ENCODE measurements at regions not wholly inside any gene's neighbourhood (a gene's known extent, or its start where the extent isn't known, plus 50 kb on each side); places are given as distances from the start of the nearest gene placed in this dataset.
"Not testable (repeated sequence)": the region's sequence is repeated elsewhere in the genome, so short reads cannot be mapped to it uniquely, and the experiment has no call there.

GRCh38 chr10:36765782-36766414, 359.5 kb upstream of the ANKRD30A start:
- DNase-seq (ENCODE audit: low spot score): no peak

- DNase-seq (ENCODE audit: low spot score): no peak
These were observed 360.6 kb upstream of the ANKRD30A start for GRCh38 chr10:36764823-36765222.

- DNase-seq (ENCODE audit: low spot score): no peak
These were observed 364.3 kb upstream of the ANKRD30A start for GRCh38 chr10:36761121-36761520.

- DNase-seq (ENCODE audit: low spot score): no peak
These were observed 366.1 kb upstream of the ANKRD30A start for GRCh38 chr10:36759141-36759805.

- DNase-seq (ENCODE audit: low spot score): no peak
These were observed 377.1 kb upstream of the ANKRD30A start for GRCh38 chr10:36748128-36748871.

- DNase-seq (ENCODE audit: low spot score): no peak
These were observed 385.4 kb upstream of the ANKRD30A start for GRCh38 chr10:36739884-36740445.

- DNase-seq (ENCODE audit: low spot score): no peak
These were observed 386.5 kb upstream of the ANKRD30A start for GRCh38 chr10:36738738-36739431.

GRCh38 chr10:36736311-36736710, 389.1 kb upstream of the ANKRD30A start:
- DNase-seq (ENCODE audit: low spot score): no peak

- DNase-seq (ENCODE audit: low spot score): not testable (repeated sequence)
These were observed 390.8 kb upstream of the ANKRD30A start for GRCh38 chr10:36734590-36734989.

GRCh38 chr10:36730316-36730715, 395.1 kb upstream of the ANKRD30A start:
- no peak for DNase-seq (ENCODE audit: low spot score)

GRCh38 chr10:36728626-36729025, 396.8 kb upstream of the ANKRD30A start:
- no peak for DNase-seq (ENCODE audit: low spot score)

- no peak for DNase-seq (ENCODE audit: low spot score)
These were observed 399.5 kb upstream of the ANKRD30A start for GRCh38 chr10:36725581-36726520.

GRCh38 chr10:36722777-36723176, 402.6 kb upstream of the ANKRD30A start:
- DNase-seq (ENCODE audit: low spot score): no peak

GRCh38 chr10:36721871-36722270, 403.5 kb upstream of the ANKRD30A start:
- no peak for DNase-seq (ENCODE audit: low spot score)

- no peak for DNase-seq (ENCODE audit: low spot score)
These were observed 404.5 kb upstream of the ANKRD30A start for GRCh38 chr10:36720895-36721294.

- no peak for DNase-seq (ENCODE audit: low spot score)
These were observed 408.3 kb upstream of the ANKRD30A start for GRCh38 chr10:36717118-36717517.

GRCh38 chr10:36716291-36716690, 409.1 kb upstream of the ANKRD30A start:
- no peak for DNase-seq (ENCODE audit: low spot score)

GRCh38 chr10:36712695-36713094, 412.7 kb upstream of the ANKRD30A start:
- no peak for DNase-seq (ENCODE audit: low spot score)

GRCh38 chr10:36711361-36711760, 414.0 kb upstream of the ANKRD30A start:
- DNase-seq (ENCODE audit: low spot score): no peak

GRCh38 chr10:36704124-36704523, 421.3 kb upstream of the ANKRD30A start:
- DNase-seq (ENCODE audit: low spot score): no peak

- no peak for DNase-seq (ENCODE audit: low spot score)
These were observed 422.2 kb upstream of the ANKRD30A start for GRCh38 chr10:36703179-36703578.
